OCI-M1 (cell line): ENCODE measurements at regions not wholly inside any gene's neighbourhood (a gene's known extent, or its start where the extent isn't known, plus 50 kb on each side); places are given as distances from the start of the nearest gene placed in this dataset.
A peak's percentile ranks its signal among the peaks of the same experiment; 100 is the strongest.

Experiments used
- DNase-seq: peaks from one replicate; lab custom pipeline; 2025; lab: John Stamatoyannopoulos, UW

- DNase-seq: no peak
Measured at GRCh38 chr10:130902471-130902870, 409.1 kb downstream of the TCERG1L start.

DNA sequence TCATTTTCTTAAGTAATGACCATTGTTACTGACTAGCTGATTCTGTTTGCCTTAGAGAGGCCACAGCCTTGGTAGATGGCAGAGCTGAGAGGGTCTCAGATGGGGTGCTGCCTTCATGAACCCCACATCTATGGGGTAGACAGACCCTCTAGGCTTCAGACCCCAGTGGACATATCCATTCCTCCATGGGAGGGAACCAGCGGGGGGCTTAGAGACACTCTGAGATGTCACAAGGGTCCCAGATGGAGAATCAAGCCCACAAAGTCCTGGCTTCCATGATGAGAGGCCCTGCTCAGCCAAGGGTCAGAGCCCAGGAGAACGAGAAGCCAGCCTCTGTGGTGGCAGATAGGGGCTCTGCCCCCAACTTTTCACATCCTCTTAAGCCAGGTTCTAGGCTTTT lies 408.6 kb downstream of the TCERG1L start:
- no peak for DNase-seq

DNA sequence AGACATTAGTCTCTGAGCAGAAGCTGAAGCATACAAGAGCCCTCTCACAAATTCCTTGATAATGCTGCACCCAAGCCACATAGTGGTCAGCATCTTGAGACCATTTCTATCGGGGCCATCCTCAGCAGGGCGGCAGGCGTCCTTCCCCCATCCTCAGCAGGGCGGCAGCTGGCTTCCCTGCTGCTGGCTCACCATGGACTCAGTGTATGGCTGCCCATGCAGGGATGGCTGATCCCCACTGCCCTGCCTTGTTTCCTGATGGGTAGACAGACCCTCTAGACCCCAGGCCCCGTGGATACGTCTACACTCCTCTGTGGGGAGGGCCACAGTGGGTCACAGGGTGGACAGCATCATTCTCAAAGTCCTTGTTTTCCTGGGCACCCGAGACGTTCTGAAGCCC lies 406.8 kb downstream of the TCERG1L start:
- DNase-seq: no peak

- DNase-seq: no peak
Measured at GRCh38 chr10:130905386-130905785, 406.1 kb downstream of the TCERG1L start.

- no peak for DNase-seq
Measured at GRCh38 chr10:130905921-130906320, 405.6 kb downstream of the TCERG1L start.

GRCh38 chr10:130910848-130911247 lies 400.7 kb downstream of the TCERG1L start:
- DNase-seq: no peak

GRCh38 chr10:130913844-130914243 lies 397.7 kb downstream of the TCERG1L start:
- no peak for DNase-seq

- no peak for DNase-seq
Measured at GRCh38 chr10:130914367-130914766, 397.2 kb downstream of the TCERG1L start.

- DNase-seq: no peak
Measured at GRCh38 chr10:130915065-130915464, 396.5 kb downstream of the TCERG1L start.

GRCh38 chr10:130921461-130921860 lies 390.1 kb downstream of the TCERG1L start:
- no peak for DNase-seq

DNA sequence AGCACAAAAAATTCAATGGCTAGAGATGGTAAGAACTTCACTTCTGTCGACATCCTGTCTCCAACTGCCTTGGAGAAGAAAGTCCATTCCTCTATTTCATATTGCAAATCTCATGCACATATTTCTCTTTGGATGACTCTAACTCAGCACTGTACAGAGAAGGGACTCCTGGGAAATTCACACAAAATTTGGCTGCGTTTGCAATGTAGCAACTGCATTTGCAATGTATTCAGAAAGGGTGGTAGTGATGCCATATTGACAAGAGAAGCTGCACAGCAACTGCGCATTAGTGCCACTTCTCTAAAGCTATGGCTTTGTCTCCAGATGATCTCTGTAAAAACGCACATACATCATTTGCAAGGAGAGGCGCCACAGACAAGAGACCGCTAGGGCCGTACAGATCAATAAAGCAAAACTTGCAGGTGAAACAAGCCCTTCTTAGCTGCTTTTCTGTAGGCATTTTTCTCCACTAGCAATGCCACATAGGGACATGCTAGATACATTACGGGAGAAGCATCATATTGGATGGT lies 389.5 kb downstream of the TCERG1L start:
- DNase-seq: no peak

DNA sequence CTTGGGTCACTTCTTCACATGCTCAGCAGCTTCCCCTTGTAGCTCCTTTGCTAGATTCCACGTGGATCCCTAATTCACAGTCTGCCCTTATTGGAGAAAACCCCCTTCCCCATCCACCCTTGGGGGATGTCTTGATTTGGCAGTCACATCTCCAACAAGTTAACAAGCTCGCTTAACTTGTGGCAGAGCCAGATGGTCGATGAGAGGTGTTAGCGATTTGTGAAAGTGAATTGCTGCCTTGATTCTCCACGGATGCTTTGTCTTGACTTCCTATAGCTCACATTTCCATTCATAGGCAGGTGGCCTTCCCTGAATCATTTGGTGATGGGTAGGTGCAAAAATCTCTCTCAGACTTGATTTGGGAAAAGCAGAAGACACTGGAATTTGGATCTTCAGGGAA lies 387.9 kb downstream of the TCERG1L start:
- no peak for DNase-seq

DNA sequence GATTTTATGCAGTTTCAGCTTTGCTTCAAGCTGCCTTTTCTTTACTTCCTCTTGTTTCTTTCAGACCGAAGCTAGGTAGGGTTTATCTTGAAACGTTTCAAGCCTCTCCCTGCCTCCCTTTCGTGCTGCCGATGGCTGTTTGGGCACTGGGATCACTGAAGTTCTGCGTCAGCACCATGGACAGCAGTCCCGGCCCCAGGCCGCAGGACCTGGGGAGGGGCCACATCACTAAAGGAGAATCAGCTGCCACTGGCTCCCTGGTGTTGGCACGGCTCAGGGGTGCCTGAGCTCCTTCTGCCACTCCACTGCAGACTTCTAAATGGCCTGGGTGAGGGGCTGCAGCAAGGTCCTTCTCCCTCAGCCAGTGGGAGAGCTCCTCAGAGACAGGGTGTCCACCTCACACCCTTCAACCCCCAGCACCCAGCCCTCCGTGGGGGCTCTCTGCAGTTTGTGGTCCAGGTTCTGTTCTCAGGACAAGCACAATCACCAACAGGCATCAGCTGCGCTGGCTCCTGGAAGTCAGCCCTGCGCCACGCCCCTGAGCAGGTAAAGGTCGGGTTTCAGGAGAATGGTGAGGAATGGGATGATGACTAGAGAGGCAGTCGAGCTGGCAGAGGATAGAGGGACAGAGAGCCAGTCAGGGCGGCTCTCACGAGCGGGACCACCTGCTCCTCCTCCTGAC lies 387.2 kb downstream of the TCERG1L start:
- DNase-seq: peak; percentile 38

DNA sequence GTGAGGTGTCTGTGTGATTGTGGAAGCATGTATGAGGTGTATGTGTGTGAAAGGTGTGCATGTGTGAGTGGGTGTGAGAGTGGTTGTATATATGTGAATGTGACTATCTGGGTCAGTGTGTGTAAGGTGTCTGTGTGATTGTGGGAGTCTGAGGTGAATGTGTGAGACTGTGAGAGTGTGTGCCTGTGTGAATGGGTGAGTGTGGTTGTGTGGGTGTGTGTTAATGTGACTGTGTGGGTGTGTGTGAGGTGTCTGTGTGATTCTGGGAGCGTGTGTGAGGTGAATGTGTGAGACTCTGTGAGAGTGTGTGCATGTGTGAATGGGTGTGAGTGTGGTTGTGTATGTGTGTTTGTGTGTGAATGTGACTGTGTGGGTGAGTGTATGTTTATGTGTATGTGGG lies 385.1 kb downstream of the TCERG1L start:
- DNase-seq: no peak

GRCh38 chr10:130927157-130927556 lies 384.4 kb downstream of the TCERG1L start:
- DNase-seq: no peak

DNA sequence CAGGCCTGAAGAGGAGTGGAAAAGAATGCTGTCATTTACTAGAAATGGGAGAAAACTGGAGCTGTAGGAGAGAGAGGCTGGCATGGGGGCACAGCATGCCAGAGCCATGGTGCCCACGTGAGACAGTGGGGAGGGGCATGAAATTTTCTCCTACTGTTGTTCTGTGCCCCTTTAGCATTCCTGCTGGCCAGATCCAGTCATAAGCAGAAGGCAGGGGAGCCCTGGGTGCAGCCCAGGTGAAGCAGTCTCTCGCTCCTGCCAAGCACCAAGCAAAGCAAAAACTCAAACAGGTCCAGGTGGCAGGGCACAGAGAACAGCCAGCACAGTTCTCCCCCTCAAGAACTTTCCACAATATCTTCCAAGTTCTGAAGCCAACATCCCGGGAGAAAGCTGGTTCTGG lies 383.2 kb downstream of the TCERG1L start:
- no peak for DNase-seq

GRCh38 chr10:130929422-130930325 lies 381.8 kb downstream of the TCERG1L start:
- no peak for DNase-seq

- no peak for DNase-seq
Measured at GRCh38 chr10:130930821-130931220, 380.7 kb downstream of the TCERG1L start.

DNA sequence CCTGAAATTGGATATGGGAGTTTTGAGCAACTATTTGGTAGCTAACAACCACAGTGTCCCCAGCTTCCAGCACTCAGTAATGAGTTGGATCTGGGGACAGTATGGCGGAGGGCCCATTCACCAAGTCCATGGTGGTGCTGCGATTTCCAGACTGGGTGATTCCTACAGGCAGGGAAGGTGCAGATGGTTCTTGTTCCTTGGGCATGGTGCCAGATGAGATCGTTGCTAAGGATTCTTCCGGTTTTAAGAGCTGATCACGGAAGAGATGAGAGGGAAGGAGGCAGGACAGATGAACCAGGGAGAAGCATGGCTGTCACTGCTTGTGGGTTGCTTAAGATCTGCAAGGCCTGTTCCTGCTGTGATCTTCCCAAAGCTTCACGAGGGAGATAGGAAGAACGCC lies 380.3 kb downstream of the TCERG1L start:
- DNase-seq: no peak

- no peak for DNase-seq
Measured at GRCh38 chr10:130932326-130933007, 379.1 kb downstream of the TCERG1L start.

DNA sequence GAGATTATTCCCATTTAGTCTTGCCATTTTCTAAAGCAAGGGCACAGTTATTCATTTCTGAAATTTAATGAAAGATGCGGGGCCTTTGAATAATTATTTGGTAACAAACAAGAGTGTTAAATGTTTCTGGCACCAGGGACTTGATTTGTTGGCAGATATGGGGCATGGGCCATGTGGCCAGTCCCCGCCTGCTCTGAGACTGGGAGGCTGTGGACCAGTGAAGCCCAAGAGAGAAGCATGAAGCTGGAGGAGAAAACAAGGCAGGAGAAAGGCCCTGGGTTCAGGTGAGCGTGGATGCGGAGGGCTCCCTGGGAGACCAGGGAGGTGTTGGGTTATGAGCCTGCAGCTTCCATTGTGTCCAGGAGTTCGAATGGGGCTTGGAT lies 378.5 kb downstream of the TCERG1L start:
- no peak for DNase-seq

DNA sequence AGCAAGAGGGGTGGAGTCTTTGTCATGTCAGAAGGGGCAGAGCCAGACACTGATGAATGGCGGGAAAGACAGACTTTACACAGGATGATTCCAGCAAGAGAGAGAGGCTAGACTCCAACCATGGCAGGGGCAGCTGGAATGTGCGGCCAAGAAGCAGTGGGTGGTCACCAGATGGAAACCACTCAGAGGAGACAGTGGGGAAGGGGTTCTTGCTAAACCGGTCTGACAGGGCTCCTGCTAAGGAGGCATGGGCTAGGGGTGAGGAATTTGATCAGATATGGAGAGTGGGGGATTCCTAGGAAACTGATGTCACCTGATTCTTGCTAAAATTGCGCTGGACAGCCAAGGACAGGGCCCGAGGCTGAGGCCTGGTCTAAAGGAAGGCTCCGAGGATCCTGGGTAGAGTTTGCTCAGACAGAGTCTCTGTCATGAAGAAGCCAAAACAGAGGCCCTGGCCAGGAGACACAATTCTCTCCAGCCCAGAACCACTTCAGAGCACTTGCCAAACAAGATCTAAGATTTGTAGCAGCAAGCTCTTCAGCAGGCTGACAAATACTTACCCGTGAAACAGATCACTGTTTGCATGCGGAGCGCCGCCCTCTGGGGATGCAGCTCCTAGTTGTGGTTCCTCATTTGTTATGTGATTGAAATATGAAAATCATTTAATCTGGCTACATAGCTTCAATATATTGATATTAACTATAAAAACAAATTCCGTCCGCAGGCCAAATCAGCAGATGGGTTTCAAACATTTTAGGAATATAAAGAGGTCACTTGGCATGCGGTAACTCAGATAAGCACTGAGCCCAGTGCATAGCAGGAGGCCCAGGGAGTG lies 377.0 kb downstream of the TCERG1L start:
- DNase-seq: no peak
